Neural progenitor cell (in vitro differentiated cells): ENCODE measurements at regions not wholly inside any gene's neighbourhood (a gene's known extent, or its start where the extent isn't known, plus 50 kb on each side); places are given as distances from the start of the nearest gene placed in this dataset.

ENCODE experiments used
- DNase-seq: peaks from one replicate; pipeline ENCODE4 v3.0.0-alpha.2; 2016; ENCODE audit warnings: low spot score
- H2AFZ ChIP-seq: fragments of 200-600 bp; sonication (generic); replicated peaks from 2 replicates; pipeline ENCODE4 v1.6.1; 2016; ENCODE audit warnings: antibody characterized with exemption
- H3F3A ChIP-seq: fragments of 200-600 bp; sonication (generic); 2 replicates; pipeline ENCODE4 v1.6.1; 2016; ENCODE audit warnings: antibody characterized with exemption, low read depth
- H3K27ac ChIP-seq: fragments of 200-600 bp; sonication (generic); 2 replicates; pipeline ENCODE4 v1.5.1; 2016; ENCODE audit warnings: mild to moderate bottlenecking
- H3K27me3 ChIP-seq: fragments of 200-600 bp; sonication (generic); 2 replicates; pipeline ENCODE4 v1.6.1; 2016; ENCODE audit warnings: mild to moderate bottlenecking, moderate library complexity
- H3K36me3 ChIP-seq: fragments of 200-600 bp; sonication (generic); 2 replicates; pipeline ENCODE4 v1.5.1; 2016
- H3K4me1 ChIP-seq: fragments of 200-600 bp; sonication (generic); 2 replicates; pipeline ENCODE4 v1.6.1; 2016; ENCODE audit warnings: mixed run types
- H3K4me2 ChIP-seq: fragments of 200-600 bp; sonication (generic); 2 replicates; pipeline ENCODE4 v1.6.1; 2016
- H3K4me3 ChIP-seq: fragments of 200-600 bp; sonication (generic); 2 replicates; pipeline ENCODE4 v1.5.1; 2016
- H3K79me2 ChIP-seq: fragments of 200-600 bp; sonication (generic); 2 replicates; pipeline ENCODE4 v1.6.1; 2016; ENCODE audit warnings: low read depth
- H3K9ac ChIP-seq: fragments of 200-600 bp; sonication (generic); 2 replicates; pipeline ENCODE4 v1.6.1; 2016
- H3K9me3 ChIP-seq: fragments of 200-600 bp; sonication (generic); 2 replicates; pipeline ENCODE4 v1.5.1; 2016; ENCODE audit warnings: low read depth
- H4K20me1 ChIP-seq: fragments of 200-600 bp; sonication (generic); 2 replicates; pipeline ENCODE4 v1.6.1; 2016; ENCODE audit warnings: low read depth
- H3K27ac Mint-ChIP-seq: 3 replicates; pipeline ENCODE4 v1.8.0; 2021; ENCODE audit warnings: mixed read lengths
- H3K27me3 Mint-ChIP-seq: 2 replicates; pipeline ENCODE4 v1.8.0; 2022; ENCODE audit warnings: low read depth, mild to moderate bottlenecking, inconsistent platforms, moderate library complexity, mixed read lengths; ENCODE audit not compliant: insufficient read depth
- H3K36me3 Mint-ChIP-seq: 3 replicates; pipeline ENCODE4 v1.8.0; 2021; ENCODE audit warnings: mixed read lengths
- H3K4me1 Mint-ChIP-seq: 3 replicates; pipeline ENCODE4 v1.8.0; 2021; ENCODE audit warnings: mixed read lengths
- H3K4me3 Mint-ChIP-seq: 3 replicates; pipeline ENCODE4 v1.8.0; 2021; ENCODE audit warnings: mild to moderate bottlenecking, moderate library complexity, mixed read lengths
- H3K9me3 Mint-ChIP-seq: 3 replicates; pipeline ENCODE4 v1.8.0; 2020; ENCODE audit warnings: mixed read lengths
- EZH2 ChIP-seq: fragments of 200-600 bp; sonication (generic); IDR thresholded peaks from 2 replicates; pipeline ENCODE4 v1.6.1; 2017; ENCODE audit warnings: antibody characterized with exemption, mild to moderate bottlenecking, moderate library complexity
- EZH2phosphoT487 ChIP-seq: fragments of 200-600 bp; sonication (generic); IDR thresholded peaks from 2 replicates; pipeline ENCODE4 v1.6.1; 2017; ENCODE audit warnings: antibody characterized with exemption
- TF ChIP-seq, protein P1 (sequence below): fragments of 200-600 bp; sonication (generic); IDR thresholded peaks from 2 replicates; pipeline ENCODE4 v1.5.1; 2017; ENCODE audit warnings: antibody characterized with exemption, mild to moderate bottlenecking

DNA sequence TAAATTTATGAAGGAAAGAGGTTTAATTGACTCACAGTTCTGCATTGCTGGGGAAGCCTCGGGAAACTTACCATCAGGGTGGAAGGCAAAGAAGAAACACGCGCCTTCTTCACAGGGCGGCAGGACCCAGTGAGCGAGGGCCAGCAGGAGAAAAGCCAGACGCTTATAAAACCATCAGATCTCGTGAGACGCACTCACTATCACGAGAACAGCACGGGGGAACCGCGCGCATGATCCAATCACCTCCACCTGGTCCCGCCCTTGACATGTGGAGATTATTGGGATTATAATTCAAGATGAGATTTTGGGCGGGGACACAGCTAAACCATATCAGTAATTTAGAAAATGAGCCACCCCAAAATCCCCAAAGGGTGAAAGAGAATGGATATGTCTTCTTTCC lies 187.1 kb downstream of the RAP2A start:
- Histone ChIP-seq H3K27ac (no peak overlapping the region), H2AFZ (peak overlapping the region; percentile 97), H3K4me3 (no peak overlapping the region), H3K27me3 (no peaks in the 10 kb centered on the region), H3K9me3 (no peaks in the 10 kb centered on the region), H3K4me2 (peak overlapping the region; percentile 51), H3F3A (peaks cover 13% of the 10 kb centered on the region), H3K79me2 (no peaks in the 10 kb centered on the region), H3K9ac (no peak overlapping the region), H4K20me1 (no peaks in the 10 kb centered on the region), H3K36me3 (no peaks in the 10 kb centered on the region), H3K4me1 (peaks cover 12% of the 10 kb centered on the region)
- Mint-ChIP-seq H3K4me3 (no peak overlapping the region), H3K27ac (peak overlapping the region; percentile 24), H3K9me3 (peaks cover 2% of the 10 kb centered on the region), H3K4me1 (peaks cover 11% of the 10 kb centered on the region), H3K27me3 (no peaks in the 10 kb centered on the region), H3K36me3 (no peaks in the 10 kb centered on the region)
- no peak for DNase-seq
- TF ChIP-seq, protein P1, sequence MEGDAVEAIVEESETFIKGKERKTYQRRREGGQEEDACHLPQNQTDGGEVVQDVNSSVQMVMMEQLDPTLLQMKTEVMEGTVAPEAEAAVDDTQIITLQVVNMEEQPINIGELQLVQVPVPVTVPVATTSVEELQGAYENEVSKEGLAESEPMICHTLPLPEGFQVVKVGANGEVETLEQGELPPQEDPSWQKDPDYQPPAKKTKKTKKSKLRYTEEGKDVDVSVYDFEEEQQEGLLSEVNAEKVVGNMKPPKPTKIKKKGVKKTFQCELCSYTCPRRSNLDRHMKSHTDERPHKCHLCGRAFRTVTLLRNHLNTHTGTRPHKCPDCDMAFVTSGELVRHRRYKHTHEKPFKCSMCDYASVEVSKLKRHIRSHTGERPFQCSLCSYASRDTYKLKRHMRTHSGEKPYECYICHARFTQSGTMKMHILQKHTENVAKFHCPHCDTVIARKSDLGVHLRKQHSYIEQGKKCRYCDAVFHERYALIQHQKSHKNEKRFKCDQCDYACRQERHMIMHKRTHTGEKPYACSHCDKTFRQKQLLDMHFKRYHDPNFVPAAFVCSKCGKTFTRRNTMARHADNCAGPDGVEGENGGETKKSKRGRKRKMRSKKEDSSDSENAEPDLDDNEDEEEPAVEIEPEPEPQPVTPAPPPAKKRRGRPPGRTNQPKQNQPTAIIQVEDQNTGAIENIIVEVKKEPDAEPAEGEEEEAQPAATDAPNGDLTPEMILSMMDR, result no peak
- TF ChIP-seq EZH2phosphoT487 (no peak), EZH2 (no peak)

DNA sequence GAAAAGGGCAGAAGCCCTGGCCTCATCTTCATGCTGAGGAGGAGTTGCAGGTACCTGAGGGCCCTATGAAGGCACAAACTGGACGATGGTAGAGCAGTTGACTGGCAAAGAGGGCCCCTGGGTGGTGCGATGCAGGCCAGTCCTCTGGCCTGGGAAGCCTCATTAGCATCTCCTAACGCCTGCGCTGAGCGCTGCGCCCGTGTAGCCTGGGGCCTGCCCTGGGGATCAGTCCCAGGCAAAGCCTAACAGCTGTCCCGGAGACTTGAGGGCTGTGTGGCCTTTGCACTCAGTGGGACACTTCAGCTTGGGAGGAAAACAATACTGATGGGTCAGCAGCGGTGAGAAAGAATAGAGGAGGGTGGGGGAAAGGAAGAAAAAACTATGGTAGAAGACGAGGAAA lies 187.7 kb downstream of the RAP2A start:
- Mint-ChIP-seq H3K27me3 (no peaks in the 10 kb centered on the region), H3K4me3 (peak overlapping the region; percentile 11), H3K27ac (peak overlapping the region; percentile 15), H3K9me3 (peaks cover 2% of the 10 kb centered on the region), H3K36me3 (no peaks in the 10 kb centered on the region), H3K4me1 (peaks cover 11% of the 10 kb centered on the region)
- no peaks in the 10 kb centered on the region for H4K20me1 ChIP-seq
- H3F3A ChIP-seq, result peaks cover 13% of the 10 kb centered on the region
- H3K4me3 ChIP-seq, result no peak overlapping the region
- peak overlapping the region; percentile 51 for H3K4me2 ChIP-seq
- H3K27ac ChIP-seq, result no peak overlapping the region
- no peaks in the 10 kb centered on the region for H3K27me3 ChIP-seq
- H3K4me1 ChIP-seq, result peaks cover 12% of the 10 kb centered on the region
- H3K9ac ChIP-seq, result no peak overlapping the region
- H2AFZ ChIP-seq, result peak overlapping the region; percentile 97
- no peaks in the 10 kb centered on the region for H3K79me2 ChIP-seq
- peak; percentile 82 for DNase-seq
- no peak for TF ChIP-seq EZH2
- TF ChIP-seq EZH2phosphoT487, result no peak
- TF ChIP-seq, protein P1, result no peak
- H3K36me3 ChIP-seq, result no peaks in the 10 kb centered on the region
- no peaks in the 10 kb centered on the region for H3K9me3 ChIP-seq

DNA sequence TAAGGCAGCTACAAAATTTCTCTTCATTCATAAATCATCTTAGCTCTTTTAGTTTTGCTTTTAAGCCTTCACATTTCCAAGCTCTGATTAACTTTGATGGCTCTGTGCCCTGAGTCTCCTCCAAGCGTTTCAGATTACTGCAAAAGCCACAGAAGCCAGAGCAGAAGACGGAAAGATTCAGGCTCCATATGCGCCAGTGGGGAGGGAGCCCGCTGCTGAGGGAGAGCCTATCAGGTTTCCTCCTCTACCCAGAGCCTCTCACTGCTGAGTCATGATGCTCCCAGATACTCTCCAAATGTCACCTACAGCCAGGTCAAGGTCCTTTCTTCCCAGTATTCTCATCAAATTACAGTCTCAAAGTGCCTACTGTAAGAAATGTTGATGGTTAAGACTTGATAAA lies 193.6 kb downstream of the RAP2A start:
- no peaks in the 10 kb centered on the region for H4K20me1 ChIP-seq
- H3K9me3 ChIP-seq, result peaks cover 10% of the 10 kb centered on the region
- Mint-ChIP-seq H3K27me3 (no peaks in the 10 kb centered on the region), H3K4me1 (peaks cover 12% of the 10 kb centered on the region), H3K36me3 (no peaks in the 10 kb centered on the region), H3K9me3 (peaks cover 5% of the 10 kb centered on the region), H3K27ac (no peak overlapping the region), H3K4me3 (no peak overlapping the region)
- H3K79me2 ChIP-seq, result no peaks in the 10 kb centered on the region
- no peaks in the 10 kb centered on the region for H3K27me3 ChIP-seq
- no peak overlapping the region for H2AFZ ChIP-seq
- no peak overlapping the region for H3K4me2 ChIP-seq
- DNase-seq, result peak; percentile 20
- no peak overlapping the region for H3K9ac ChIP-seq
- H3K27ac ChIP-seq, result no peak overlapping the region
- H3K36me3 ChIP-seq, result no peaks in the 10 kb centered on the region
- TF ChIP-seq EZH2, result no peak
- TF ChIP-seq EZH2phosphoT487, result no peak
- TF ChIP-seq, protein P1, result no peak
- no peaks in the 10 kb centered on the region for H3F3A ChIP-seq
- no peaks in the 10 kb centered on the region for H3K4me1 ChIP-seq
- H3K4me3 ChIP-seq, result no peak overlapping the region
